ENCODE measurements at regions not wholly inside any gene's neighbourhood (a gene's known extent, or its start where the extent isn't known, plus 50 kb on each side); places are given as distances from the start of the nearest gene placed in this dataset.
A peak's percentile ranks its signal among the peaks of the same experiment; 100 is the strongest.

DNA sequence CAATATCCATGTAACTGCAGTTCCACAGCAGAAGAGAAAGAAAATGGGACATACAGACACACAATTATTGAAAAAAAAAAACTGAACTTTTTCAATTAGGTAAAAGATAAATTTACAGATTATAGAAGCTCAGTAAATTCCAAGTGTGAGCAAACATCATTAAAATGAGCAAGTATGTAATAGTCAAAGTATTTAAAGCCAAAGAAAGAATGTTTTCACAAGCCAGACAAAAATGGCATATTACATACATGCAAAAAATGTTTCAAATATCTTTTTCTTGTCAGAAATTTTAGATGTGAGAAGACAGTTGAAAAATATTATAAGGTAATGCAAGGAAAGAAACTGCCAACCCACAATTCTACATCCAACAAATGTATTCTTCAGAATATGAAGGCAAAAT, 150.2 kb upstream of the AKR1E2 start:
- intact Hi-C loops (cut with DNase I, micrococcal nuclease) = no loop called here
- DNase-seq = no peak
- no peak for ATAC-seq

DNA sequence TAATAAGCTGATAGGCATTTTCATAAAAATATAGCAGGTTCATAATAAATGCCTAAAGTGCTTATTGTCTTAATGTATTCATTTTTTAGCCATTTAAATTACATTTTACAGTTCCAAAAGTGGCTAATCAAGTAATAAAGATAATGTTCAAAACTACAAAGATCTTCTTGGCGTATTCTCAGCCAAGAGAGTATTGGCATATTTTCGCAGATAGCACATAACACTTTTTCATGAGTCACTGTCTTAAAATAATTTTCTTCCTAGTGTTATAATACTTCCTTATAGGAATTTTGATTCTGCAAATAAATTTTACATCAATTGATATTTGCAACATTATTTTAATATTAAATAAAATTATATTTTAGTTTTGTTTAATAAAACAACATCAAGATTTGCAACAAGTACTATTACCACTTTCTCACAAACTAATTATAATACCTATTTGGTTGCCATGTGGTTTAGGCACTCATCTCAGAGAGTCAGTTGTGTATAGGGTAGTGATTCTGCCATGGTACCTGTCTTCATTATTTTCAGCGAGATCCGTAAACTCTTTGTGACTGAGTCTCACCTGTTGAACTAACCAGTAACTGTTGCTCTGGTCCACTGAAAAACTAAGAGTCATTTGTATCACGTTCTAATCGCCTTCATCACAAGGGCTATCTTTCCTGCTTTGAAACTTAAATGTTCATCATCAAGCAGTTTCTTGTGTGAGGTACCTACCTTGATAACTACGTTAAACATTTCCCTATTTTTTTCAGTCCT, 152.5 kb upstream of the AKR1E2 start:
- ATAC-seq (no peak), DNase-seq (no peak)
- intact Hi-C loops (cut with DNase I, micrococcal nuclease) = no loop called here

DNA sequence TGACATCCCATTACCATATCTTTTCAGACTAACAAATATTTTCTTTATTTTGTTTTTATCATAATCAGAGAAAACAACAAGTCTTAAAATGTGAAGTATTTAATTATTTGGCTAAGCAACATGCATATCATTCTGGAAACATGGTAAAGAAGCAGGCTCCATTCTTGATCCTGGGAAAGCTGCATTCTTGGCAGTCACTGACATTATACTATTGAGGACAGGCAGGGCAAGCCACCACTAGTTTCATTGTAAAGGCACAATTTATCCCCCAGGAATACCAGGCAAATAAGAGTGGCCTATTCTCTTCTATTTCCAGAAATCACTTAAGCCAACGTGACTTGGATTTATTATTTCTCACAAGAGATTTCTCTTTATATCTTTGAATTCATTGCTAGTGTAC, 153.8 kb upstream of the AKR1E2 start:
- no peak for ATAC-seq
- intact Hi-C loops (cut with DNase I, micrococcal nuclease) = no loop called here
- DNase-seq = no peak

DNA sequence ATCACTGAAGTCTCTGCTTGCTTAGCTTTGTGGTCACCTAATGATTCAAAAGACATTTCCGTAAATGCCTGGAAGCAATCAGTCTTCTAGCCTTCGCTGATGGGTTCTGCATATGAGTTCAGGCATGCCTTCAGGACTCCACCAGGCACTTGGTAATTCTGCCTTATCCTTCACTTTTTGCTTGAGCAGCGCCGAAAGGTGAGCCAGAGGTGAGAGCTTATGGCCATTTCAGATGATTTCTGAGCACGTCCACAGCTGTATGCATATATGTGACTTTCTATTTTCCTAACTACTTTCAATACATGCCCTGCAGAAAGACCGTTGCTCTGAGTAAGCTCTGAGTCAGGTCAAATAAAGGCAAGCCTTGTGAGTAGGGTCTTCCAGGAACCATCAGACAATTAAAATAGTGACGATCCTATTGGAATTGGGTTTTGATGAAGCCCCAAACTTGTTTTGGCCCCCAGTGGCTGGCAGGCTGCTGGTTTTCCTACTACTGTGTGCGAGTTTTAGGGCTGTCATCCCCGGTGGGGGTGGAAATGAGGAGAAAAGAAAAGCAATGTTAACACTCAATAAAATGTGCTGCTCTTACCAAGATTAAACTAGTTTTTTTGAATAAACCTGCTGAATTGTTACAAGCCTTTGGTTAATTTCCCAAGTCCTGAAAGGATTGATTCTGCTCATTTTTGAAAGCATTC, 154.4 kb upstream of the AKR1E2 start:
- DNase-seq (no peak), ATAC-seq (no peak)
- intact Hi-C loops (cut with DNase I, micrococcal nuclease) = no loop called here

DNA sequence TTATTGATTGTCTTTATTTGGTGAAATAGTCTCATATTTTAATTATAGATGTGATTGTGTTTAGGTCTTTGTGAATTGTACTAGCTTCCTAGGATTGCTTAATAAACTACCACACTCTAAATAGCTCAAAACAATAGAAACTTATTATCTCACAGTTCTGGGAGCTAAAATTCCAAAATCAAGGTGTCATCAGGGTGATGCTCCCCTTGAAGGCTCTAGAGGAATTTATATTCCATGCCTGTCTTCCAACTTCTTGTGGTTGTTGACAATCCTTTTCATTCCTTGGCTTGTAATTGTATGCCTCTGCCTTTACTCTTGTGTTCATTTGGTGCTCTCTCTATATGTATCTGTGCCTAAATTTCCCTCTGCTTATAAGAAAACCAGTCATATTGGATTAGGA, 155.3 kb upstream of the AKR1E2 start:
- intact Hi-C loops (cut with DNase I, micrococcal nuclease) = no loop called here
- ATAC-seq = no peak

DNA sequence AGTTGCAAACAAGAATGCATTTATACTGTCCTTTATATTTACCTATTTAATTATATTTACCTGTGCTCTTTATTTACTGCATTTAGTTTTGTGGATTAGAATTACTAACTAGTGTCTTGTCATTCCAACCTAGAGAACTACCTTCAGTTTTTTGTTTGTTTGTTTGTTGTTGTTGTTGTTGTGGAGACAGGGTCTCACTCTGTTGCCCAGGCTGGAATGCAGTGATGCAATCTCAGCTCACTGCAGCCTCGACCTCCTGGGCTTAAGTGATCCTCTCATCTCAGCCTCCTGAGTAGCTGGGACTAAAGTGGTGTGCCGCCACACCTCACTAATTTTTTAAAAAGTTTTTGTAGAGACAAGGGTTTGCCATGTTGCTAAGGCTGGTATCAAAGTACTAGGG, 156.4 kb upstream of the AKR1E2 start:
- ATAC-seq (no peak), DNase-seq (no peak)
- intact Hi-C loops (cut with DNase I, micrococcal nuclease) = no loop called here

More for the DNA sequence above, 155.3 kb upstream of the AKR1E2 start:
- no peak for DNase-seq

DNA sequence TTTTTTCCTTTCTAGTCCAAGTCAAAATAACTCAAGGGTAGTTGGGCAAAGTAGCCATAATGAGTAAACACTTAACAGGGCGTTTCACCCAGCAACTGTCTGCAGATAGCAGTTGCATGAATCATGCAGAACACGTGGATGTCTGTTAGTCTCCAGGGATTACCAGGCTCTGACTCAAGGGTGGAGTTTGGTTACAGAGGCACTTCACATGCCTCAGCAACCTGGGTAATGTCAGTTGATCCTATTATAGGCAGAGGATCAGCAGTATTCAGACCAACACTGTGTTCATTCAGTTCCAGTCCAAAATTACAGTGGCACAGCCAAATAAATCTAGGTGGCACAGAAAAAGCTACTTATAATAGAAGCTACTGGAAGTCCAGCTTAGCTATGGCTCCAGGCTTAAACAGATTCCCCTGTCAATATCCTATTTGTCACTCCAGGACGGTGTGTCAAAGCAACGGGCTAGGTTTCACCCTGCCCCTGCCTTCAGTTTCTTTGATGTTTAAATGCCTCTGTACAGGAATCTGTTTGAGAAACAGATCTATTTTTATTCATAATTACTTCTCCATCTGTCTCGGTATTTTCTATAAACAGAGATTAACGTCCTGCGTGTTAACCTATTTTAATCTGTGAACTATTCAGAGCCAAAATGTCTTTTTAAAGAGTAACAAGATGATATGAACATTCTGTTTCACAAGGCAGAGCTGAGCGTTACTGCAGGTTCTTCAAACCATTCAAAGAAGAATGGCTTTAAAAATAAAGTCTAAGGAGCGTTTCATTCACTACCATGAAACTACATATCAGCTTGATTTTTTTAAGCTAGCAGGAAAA, 162.6 kb upstream of the AKR1E2 start:
- ATAC-seq = peak; percentile 99
- DNase-seq = peak; percentile 40 to 87
- intact Hi-C loops (cut with DNase I, micrococcal nuclease) = no loop called here

DNA sequence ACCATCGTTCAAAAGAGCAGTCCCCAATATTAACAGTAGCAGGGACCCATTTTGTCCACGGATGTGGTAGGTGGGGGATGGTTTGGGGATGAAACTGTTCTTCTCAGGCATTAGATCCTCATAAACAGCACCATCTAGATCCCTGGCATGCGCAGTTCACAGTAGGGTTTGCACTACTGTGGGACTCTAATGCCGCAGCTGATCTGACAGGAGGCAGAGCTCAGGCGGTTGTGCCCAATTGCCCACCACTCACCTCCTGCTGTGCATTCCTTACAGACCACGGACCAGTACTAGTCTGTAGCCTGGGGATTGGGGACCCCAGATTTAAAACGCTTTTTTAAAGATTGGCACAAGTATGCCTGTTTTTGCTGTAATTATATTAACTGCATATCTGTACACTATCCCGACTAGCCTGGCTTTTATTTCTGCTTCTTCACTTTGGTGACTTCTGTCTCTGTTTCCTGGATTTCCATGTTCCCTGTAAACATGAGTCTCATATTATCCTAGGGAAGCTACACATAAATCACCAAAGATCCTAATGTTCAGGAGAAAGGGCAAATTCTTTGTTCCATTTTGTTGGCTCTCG, 163.3 kb upstream of the AKR1E2 start:
- intact Hi-C loops (cut with DNase I, micrococcal nuclease) = no loop called here

DNA sequence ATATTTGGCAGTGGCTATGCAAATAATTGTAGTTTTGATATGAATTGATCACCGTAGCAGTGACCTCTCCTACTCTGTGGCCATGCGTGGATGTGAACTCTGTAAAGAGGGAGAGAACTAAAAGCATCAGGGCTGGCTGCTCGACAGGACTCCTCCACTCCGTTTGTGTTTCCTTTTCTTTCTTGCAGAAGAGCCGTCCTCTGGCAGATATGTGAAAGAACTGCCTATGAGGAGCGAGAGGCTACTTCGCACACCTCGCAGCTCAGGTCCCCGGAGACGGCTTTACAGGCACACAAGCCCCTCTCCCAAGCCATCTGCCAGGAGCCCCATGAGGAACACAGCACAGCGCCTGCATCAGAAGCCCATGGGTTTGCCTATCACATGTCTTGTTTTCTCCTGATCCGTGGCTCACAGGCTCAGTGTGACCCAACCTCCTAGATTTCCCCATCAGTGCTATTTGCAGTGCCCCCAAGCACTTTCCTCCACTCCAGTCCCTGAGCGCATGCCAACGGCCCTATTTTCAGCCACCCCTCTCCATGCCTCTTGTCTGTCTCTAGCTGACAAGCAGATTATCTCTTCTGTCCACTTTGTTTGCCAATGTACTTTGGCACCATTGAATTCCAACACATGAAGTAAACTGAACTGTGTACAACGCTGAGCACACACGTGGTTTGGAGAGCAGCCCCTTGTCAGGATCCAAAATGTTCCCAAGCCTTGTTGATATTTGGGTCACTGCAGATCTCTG, 164.3 kb upstream of the AKR1E2 start:
- intact Hi-C loops (cut with DNase I, micrococcal nuclease) = no loop called here
- ATAC-seq = no peak
- peak; percentile 20 to 36 for DNase-seq

More for the DNA sequence above, 163.3 kb upstream of the AKR1E2 start:
- ATAC-seq (peak; percentile 11), DNase-seq (no peak)

DNA sequence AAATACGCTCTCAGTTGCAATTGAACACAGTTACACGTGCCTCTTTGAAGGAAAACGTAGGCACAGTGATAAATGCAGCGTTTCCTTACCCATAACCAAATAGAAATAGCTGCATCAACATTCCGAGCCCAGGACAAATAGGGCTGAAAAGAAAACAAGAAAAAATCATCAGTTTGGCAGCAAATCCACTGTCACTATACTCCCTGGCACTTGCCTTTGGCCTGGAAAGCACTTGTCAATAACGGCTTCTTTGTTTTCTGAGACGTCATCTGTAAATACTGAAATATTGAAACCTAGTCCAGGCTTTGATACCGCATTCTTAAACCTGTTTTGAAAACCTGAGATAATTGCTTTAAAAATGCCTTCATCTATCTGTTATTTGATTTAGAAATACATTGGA, 167.2 kb upstream of the AKR1E2 start:
- ATAC-seq (no peak), DNase-seq (no peak)
- intact Hi-C loops (cut with DNase I, micrococcal nuclease) = loop anchor here (10.0 kb wide), 2 partner anchors 1414 to 1424 kb away; no protein-coding TSS in a partner anchor

DNA sequence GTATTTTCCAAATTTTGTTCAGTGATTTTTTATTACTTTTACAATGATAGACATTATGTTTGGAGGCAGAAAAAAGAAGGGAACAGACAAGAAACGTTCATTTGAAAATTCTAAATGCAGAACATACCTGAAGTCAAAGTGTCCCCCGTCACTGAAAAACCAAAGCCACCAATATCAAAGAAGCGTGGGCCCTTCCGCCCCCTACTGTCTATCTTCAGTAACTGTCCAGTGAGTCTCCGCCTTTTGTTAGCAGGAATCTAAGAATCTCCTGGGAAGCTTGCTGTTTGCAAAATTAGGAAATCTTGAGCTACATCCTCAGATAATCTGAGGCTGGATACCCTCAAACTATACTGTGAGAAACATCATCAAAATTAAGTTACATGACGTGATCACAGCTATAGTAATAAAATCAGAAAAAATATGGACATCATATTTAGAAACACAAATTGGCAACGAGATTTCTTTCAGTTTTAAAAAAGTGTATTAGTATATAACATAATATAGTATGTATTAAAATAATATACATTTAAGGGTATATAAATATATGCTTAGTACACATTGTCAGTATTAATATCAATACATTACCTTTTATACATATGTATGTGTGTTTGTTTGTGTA, 169.3 kb upstream of the AKR1E2 start:
- peak in 1 of 2 donors; percentile 51 for DNase-seq
- ATAC-seq = peak; percentile 77
- intact Hi-C loops (cut with DNase I, micrococcal nuclease) = loop anchor here (10.0 kb wide), 2 partner anchors 1412 to 1422 kb away; no protein-coding TSS in a partner anchor

DNA sequence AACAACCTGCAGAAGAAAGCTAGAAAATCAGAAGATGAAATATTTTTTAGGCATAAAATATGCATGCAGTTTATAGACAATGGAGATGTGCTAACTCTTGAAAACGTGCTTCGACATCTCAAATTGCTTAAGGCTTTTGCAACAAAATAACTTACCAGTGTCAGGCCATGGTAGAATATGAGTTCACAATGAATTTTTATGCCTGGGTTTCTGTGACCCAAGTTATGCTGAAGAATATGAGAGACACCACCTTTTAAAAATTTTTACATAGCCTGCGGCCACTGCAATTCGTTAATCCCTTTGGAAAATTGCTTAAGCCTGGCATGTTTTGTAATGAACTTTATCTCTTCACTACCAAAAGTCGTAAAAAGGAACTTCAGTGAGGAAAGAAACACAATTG, 170.1 kb upstream of the AKR1E2 start:
- DNase-seq = no peak
- intact Hi-C loops (cut with DNase I, micrococcal nuclease) = loop anchor here (10.0 kb wide), 2 partner anchors 1411 to 1421 kb away; no protein-coding TSS in a partner anchor
- no peak for ATAC-seq

DNA sequence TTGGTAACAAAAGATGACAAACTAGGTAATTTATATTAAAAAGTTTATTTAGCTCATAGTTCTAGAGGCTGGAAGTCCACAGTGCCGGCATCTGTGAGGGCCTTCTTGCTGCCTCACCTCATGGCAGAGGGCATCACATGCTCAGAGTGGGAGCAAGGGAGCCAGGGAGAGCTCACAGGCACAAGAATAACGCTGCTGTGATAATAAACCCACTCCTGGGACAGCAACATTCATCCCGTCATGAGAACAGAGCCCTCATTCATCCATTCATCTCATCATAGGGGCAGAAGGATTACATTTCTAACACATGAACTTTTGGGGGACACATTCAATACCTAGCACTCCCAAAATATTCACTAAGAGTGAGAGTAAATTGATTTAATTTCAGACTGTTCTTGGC, 170.6 kb upstream of the AKR1E2 start:
- ATAC-seq (no peak), DNase-seq (no peak)
- intact Hi-C loops (cut with DNase I, micrococcal nuclease) = loop anchor here (10.0 kb wide), 2 partner anchors 1411 to 1421 kb away; no protein-coding TSS in a partner anchor

DNA sequence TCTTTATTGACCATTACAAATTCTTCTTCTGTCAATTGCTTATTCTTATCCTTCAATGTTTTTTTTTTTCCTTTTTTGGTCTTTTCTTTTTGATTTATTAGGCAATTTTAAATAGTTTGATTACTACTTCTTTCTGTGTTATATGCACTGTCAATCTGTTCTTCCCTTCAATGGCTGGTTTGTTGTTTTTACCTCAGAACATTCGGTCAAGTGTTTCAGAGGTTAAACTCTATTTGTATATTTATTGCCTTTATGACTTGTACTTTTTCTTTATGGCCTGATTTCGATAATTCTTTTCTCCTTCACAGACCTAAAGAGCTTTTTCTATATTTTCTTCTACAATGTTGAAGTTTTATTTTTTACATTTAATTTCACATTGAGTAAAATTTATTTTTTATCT, 171.5 kb upstream of the AKR1E2 start:
- ATAC-seq = no peak
- no peak for DNase-seq
- intact Hi-C loops (cut with DNase I, micrococcal nuclease) = loop anchor here (10.0 kb wide), 2 partner anchors 1410 to 1420 kb away; no protein-coding TSS in a partner anchor

DNA sequence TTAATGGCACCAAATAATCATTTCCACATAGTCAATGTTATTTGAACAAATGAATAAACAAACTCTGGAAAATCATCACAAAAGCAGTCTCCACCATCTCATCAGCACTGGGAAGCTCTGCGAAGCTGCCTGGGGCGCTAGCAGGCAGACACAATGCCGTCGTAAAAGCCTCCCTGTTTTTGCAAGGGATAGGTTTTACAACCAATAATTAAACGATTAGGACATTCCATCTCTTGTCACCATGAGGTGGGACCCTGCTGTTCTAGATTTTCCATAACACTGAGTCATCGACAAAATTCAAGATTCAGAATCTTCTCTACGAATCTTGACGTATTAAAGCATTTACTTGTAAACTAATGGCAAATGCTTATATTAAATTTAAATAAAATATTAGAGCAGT, 172.8 kb upstream of the AKR1E2 start:
- intact Hi-C loops (cut with DNase I, micrococcal nuclease) = loop anchor here (10.0 kb wide), 2 partner anchors 1408 to 1418 kb away; no protein-coding TSS in a partner anchor
- DNase-seq = no peak
- ATAC-seq = no peak

DNA sequence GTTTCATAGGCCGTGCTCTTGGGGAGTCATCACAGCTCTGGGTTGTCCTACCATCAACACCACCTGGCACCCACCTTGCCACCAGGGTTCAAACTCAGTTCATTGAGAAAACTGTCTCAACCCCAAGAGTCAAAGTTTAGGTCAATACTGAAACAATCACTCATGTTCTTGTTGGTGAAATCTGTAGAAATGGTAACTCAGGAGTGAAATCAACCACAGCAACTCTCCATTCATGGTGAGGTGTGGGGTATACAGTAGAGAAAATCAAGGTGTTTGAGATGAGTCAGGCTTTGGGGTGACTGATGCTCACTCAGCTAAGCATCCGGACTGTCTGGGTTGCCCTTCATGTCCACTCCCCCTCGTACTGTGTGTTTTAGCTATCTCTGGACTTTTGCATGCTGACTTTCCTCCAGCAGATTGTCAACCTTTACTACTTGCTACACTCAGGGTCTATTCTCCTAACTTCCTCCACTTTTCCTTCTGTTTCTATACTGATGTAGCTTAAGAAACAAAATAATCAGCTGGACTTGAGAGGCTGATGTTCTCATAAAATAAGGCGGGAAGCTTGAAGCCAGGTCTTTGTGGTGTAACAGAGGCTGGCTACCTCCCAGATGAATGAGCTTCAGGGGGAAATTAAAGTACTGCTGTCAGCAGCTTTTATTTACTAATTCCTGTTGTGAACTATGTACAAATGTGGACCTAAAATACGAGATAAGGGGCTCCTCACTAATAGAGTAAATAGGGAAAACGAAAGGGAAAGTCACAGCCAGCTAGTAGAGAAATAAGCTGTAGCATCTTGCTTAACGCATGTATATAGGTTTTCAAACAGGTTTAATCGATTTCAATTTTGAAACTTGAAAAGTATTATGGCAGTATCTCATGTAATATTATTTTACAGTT, 173.6 kb upstream of the AKR1E2 start:
- no peak for DNase-seq
- intact Hi-C loops (cut with DNase I, micrococcal nuclease) = loop anchor here (10.0 kb wide), 2 partner anchors 1408 to 1418 kb away; no protein-coding TSS in a partner anchor
- ATAC-seq = no peak
